EL (cell line): ENCODE measurements at regions not wholly inside any gene's neighbourhood (a gene's known extent, or its start where the extent isn't known, plus 50 kb on each side); places are given as distances from the start of the nearest gene placed in this dataset.

ENCODE experiments used
- DNase-seq: peaks from one replicate; pipeline ENCODE4 v3.0.0-alpha.2; 2016

GRCh38 chr3:16711691-16712090 is 106.5 kb upstream of the DAZL start:
- DNase-seq, result peak; percentile 21

GRCh38 chr3:16715281-16715680 is 110.1 kb upstream of the DAZL start:
- no peak for DNase-seq

GRCh38 chr3:16719426-16719825 is 114.2 kb upstream of the DAZL start:
- no peak for DNase-seq

- DNase-seq, result no peak
Observed at GRCh38 chr3:16720367-16720940, 115.2 kb upstream of the DAZL start.

- no peak for DNase-seq
Observed at GRCh38 chr3:16721494-16721893, 116.3 kb upstream of the DAZL start.

DNA sequence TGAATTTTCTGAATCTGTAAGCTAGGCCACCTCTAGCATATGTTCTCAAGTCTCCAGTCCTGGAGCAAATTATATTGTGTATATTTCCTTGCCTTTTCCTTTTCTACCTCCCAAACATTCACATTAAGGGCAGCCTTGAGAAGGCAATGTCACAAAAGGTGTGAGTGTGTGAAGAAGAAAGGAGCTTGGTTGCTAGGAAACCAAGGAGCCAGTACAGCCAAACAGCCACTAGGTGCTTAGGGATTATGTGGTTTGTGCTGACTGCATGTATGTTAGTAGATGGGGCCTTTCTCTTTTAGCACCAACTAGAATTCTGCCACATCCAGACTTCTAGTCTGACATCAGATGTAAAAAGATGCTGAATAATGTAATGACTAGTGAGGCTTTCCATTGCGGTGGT is 118.8 kb upstream of the DAZL start:
- DNase-seq, result no peak

DNA sequence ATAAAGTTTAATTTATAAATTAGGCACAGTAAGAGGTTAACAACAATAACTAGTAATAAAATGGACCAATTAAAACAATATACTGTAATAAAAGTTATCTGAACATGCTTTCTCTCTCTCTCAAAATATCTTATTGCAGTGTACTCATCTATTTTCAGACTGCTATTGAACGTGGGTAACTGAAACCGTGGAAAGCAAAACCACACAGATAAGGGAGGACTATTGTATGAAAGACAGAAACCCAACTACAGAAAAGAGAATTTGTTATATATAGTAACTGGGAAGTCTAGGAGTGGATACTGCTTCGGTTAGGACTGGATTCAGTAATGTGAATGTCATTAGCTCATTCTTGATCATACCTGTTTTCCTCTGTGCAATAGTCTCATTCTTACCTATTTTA is 119.3 kb upstream of the DAZL start:
- DNase-seq, result no peak

DNA sequence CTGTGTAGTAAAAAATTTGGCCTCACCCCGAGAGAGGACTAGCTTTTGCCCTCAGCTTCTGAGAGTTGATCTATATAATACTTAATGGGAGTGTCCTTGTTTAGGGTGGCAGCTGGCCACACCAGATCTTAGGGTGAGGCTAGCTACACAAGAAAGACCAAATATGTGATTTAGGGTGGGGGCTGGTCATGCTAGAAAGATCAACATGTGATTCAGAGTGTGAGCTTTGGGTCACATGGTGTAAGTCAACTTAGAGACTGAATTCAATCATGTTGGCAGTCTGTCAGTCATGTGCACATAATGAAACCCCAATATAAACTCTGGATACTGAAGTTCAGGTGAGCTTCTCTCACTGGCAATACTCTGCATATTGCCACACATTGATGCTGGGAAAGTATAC is 120.7 kb upstream of the DAZL start:
- DNase-seq, result no peak

DNA sequence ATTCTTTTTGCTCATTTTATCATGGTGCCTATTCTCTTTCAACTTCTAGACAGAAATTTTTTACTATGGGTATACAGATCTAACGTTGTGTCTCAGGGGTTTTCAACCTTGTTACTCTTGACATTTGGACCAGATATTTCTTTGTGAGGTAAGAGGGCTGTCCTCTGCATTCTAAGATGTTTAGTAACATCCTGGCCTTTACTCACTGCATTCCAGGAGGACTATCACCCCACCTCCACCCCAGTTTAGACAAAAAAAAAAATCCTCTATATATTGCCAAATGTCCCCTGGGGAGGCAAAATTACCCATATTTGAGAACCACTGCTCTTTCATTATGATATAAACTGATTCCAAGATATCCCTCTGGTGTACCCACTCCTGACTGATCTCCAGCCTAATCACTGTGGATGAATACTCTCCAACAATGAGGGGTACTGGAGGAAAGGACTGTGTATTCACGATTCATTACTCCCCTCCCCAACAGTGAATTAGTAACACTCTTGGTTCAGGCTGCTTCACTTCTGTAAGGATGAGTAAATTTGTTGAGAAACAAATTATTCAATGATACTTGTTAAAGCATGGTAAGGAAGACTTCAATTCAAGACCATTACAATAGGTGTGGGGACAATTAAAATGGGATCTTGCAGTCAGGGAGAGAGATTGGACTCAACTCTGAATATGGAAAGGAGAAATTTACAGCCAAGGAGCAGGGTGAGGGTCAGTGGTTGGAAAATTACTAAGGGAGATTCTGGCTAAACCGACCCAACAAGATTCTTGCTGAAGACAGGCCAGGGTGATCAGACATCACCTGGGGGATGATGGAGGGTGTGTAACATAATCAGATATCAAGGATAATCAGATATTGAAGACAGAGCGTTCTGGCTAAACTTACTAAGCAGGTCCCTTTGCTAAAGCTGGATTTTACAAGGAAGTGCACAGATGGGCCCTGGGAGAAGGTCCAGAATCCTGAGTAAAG is 123.8 kb upstream of the DAZL start:
- peak; percentile 83 for DNase-seq

DNA sequence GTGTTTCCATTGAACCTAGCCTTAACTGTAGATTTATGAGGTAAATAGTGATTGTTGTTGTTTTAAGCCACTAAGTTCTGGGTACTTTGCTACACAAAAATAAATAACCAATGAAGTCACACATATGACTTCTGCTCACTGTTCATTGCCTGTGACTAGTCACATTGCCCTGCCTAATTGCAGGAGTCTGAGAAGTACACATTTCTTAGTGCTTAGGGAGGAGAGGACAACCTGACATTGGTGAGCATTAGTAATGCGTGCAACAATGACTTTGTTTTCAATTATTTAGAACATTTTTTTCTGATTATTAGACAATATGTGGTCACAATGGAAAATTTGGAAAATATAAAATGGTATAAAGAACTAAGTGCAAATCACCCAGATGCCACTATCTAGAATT is 133.2 kb upstream of the DAZL start:
- no peak for DNase-seq

GRCh38 chr3:16739541-16740105 is 134.4 kb upstream of the DAZL start:
- peak; percentile 41 for DNase-seq

DNA sequence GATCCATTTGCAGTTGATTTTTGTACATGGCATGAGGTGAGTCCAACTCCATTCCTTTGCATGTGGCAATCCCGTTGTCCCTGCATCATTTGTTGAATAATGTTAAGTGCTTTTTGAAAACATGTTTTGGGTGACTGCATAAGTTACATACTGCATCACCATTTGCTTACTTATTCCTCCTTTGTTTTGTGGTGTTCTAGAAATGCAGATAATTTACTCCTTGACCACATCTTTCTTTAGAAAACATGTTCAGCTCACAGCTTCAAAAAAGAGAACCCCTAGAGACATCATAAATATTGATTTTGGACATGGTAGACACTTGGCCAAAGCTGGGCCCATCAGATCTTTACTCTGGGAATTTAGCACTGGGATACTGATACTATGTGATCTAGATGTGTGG is 135.3 kb upstream of the DAZL start:
- DNase-seq, result no peak

DNA sequence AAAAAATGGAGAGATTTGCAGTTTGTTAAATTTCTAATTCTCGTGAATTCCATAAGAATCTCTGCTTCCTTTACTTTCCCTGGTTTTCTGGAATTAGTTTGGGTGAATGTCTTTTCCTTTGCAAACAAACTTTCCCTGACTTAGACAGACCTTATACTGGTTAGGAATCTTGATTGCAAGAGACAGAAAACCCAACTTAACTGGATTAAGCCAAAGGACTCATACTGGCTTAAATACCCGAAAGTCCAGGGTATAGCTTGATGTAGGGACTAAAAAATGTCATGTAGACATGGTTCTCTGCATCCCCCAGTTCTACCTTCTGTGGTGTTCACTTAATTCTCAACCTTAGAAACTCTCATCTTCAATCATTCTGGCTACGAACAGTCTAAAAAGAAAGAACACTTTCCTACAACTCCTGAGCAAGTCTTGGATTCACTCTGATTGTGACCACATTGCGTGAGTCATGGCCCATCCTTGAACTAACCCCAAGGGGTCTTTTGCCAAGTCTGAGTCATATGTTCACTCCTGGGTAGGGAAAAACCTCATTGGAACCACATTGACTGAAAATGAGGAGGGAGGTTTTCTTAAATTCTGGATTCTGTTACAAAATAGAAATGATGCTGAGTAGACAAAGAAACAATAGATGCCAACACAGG is 136.0 kb upstream of the DAZL start:
- peak; percentile 86 for DNase-seq

DNA sequence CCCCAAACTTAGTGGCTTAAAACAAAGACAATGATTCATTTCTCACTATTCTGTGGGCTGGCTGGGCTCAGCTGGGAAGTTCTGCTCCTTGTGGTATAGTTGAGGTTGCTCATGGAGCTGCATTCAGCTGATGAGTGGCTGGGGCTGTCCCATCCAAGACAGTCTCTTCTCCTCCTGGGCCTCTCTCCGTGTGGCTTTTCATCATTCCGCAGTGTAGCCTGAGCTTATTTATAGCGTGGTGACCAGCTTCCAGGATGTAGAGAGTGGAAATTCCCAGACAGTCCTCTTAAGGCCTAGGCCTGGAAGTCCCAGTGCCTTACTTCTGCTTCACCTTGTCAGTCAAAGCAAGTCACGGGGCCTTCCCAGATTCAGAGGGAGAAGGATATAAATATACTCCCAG is 136.7 kb upstream of the DAZL start:
- DNase-seq, result peak; percentile 57

GRCh38 chr3:16743276-16743675 is 138.1 kb upstream of the DAZL start:
- DNase-seq, result peak; percentile 30

GRCh38 chr3:16759227-16759903 is 125.4 kb upstream of the PLCL2 start:
- peak; percentile 31 for DNase-seq

DNA sequence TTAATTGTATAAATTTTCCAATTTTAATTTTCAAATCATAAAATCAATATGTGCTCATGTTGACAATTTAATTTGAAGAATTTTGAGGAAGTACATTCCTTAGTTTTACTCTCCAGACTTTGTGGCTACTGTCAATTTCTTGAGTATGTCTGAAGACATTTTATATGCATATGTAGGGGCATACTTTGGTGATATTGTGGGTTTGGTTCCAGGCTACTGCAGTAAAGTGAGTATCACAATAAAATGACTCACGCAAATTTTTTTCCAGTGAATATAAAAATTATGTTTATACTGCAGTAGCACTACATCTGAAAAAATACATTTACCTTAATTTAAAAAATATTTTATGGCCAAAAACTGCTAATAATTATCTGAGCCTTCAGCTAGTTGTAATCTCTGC is 123.2 kb upstream of the PLCL2 start:
- DNase-seq, result peak; percentile 86

GRCh38 chr3:16765661-16766060 is 119.1 kb upstream of the PLCL2 start:
- no peak for DNase-seq

DNA sequence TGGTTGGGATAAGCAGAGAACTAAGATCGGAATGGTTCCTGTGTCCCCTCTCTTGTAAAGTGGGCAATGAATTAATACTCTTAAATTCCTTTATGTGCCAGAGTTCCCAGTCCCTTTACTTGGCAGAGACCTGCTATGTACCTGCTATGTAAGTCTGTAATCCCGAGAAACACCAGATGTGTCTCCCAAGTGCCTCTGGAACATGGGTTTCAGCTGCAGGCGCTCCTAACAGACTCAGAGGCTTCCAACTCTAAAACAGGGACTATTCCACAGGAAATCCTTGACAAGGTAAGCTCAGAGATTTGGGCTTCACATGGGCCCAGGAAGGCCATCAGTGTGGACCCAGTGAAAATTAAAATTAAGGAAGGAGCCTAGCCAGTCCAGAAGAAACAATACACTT is 117.7 kb upstream of the PLCL2 start:
- no peak for DNase-seq

DNA sequence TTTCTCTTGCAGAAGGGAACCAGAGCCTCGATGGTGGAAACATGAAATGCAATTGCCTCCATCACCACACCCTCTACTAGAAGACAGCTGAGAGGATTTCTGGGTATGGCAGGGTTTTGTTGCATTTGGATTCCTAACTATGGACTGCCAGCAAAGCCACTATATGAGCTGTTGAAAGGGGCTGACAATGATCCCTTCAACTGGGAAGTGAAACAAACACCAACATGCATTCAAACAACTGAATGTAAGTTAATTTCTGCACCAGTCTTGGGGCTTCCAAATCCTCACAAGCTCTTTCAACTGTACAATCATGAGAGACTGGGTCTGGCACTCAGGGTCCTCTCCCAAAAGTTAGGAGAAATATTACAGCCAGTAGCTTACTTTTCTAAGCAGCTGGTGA is 116.7 kb upstream of the PLCL2 start:
- no peak for DNase-seq

- DNase-seq, result peak; percentile 53
Observed at GRCh38 chr3:16768956-16769355, 115.8 kb upstream of the PLCL2 start.

GRCh38 chr3:16769525-16769924 is 115.2 kb upstream of the PLCL2 start:
- no peak for DNase-seq

- no peak for DNase-seq
Observed at GRCh38 chr3:16770021-16770420, 114.7 kb upstream of the PLCL2 start.
